ENCODE measurements at regions not wholly inside any gene's neighbourhood (a gene's known extent, or its start where the extent isn't known, plus 50 kb on each side); places are given as distances from the start of the nearest gene placed in this dataset.

GRCh38 chr4:29047341-29048041 is 1672.7 kb upstream of the PCDH7 start:
- Histone ChIP-seq H3K9ac (ENCODE audit: low read depth in 1 of 2, low read length in 2 of 2) (no peak overlapping the region), H3K4me3 (ENCODE audit: low read length in 2 of 2) (no peak overlapping the region), H3K9me3 (ENCODE audit: control insufficient read depth in 2 of 2, low read length in 2 of 2) (no peaks in the 10 kb centered on the region), H3K27ac (ENCODE audit: low read depth in 2 of 2, low read length in 2 of 2) (no peak overlapping the region), H3K4me1 (ENCODE audit: control insufficient read depth in 2 of 2, insufficient read depth in 2 of 2, low read length in 2 of 2) (no peaks in the 10 kb centered on the region), H3K36me3 (ENCODE audit: control insufficient read depth in 2 of 2, insufficient read depth in 2 of 2, low read length in 2 of 2) (no peaks in the 10 kb centered on the region), H3K27me3 (ENCODE audit: control insufficient read depth in 2 of 2, insufficient read depth in 2 of 2, low read length in 2 of 2) (no peaks in the 10 kb centered on the region)

DNA sequence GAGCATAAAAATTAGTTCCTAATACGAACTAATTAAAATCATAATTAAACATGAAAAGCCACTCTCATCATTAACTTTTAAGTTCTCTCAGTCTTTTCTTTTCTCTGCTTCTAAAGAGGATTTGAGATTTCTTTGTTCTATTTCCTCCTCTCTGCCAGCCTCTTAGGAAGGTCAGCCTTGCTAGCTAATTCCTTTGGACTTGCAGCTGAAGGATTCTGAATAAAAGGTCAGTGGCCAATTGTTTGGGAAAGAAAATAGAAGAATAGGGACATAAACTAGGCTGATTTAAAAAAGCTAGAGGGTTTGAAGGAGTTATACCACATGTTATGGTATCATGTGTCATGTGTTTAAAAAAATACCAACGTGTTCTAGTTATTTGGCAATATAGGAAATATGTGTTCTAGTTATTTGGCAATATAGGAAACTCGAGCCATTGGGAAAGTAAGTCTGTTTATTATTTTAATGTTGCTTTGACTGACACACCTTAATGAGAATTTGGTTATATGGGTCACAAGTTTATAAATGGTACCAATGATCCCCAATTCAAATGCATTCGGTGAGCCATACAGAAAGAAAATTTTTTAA is 1668.7 kb upstream of the PCDH7 start:
- H3K27ac ChIP-seq (ENCODE audit: low read depth in 2 of 2, low read length in 2 of 2), result no peak overlapping the region

GRCh38 chr4:29052266-29052665 is 1667.9 kb upstream of the PCDH7 start:
- Histone ChIP-seq H3K4me1 (ENCODE audit: control insufficient read depth in 2 of 2, insufficient read depth in 2 of 2, low read length in 2 of 2) (no peaks in the 10 kb centered on the region), H3K9ac (ENCODE audit: low read depth in 1 of 2, low read length in 2 of 2) (no peak overlapping the region), H3K9me3 (ENCODE audit: control insufficient read depth in 2 of 2, low read length in 2 of 2) (no peaks in the 10 kb centered on the region), H3K36me3 (ENCODE audit: control insufficient read depth in 2 of 2, insufficient read depth in 2 of 2, low read length in 2 of 2) (no peaks in the 10 kb centered on the region), H3K27ac (ENCODE audit: low read depth in 2 of 2, low read length in 2 of 2) (no peak overlapping the region), H3K27me3 (ENCODE audit: control insufficient read depth in 2 of 2, insufficient read depth in 2 of 2, low read length in 2 of 2) (no peaks in the 10 kb centered on the region), H3K4me3 (ENCODE audit: low read length in 2 of 2) (no peak overlapping the region)

More for the DNA sequence above, 1668.7 kb upstream of the PCDH7 start:
- H3K9ac ChIP-seq (ENCODE audit: low read depth in 1 of 2, low read length in 2 of 2), result no peak overlapping the region
- H3K4me1 ChIP-seq (ENCODE audit: control insufficient read depth in 2 of 2, insufficient read depth in 2 of 2, low read length in 2 of 2), result no peaks in the 10 kb centered on the region
- H3K9me3 ChIP-seq (ENCODE audit: control insufficient read depth in 2 of 2, low read length in 2 of 2), result no peaks in the 10 kb centered on the region
- no peaks in the 10 kb centered on the region for H3K36me3 ChIP-seq (ENCODE audit: control insufficient read depth in 2 of 2, insufficient read depth in 2 of 2, low read length in 2 of 2)
- H3K27me3 ChIP-seq (ENCODE audit: control insufficient read depth in 2 of 2, insufficient read depth in 2 of 2, low read length in 2 of 2), result no peaks in the 10 kb centered on the region
- H3K4me3 ChIP-seq (ENCODE audit: low read length in 2 of 2), result no peak overlapping the region

- no peaks in the 10 kb centered on the region for H3K36me3 ChIP-seq (ENCODE audit: control insufficient read depth in 2 of 2, insufficient read depth in 2 of 2, low read length in 2 of 2)
- H3K27ac ChIP-seq (ENCODE audit: low read depth in 2 of 2, low read length in 2 of 2), result no peak overlapping the region
- H3K4me3 ChIP-seq (ENCODE audit: low read length in 2 of 2), result no peak overlapping the region
- peaks cover 0 to 1% of the 10 kb centered on the region in 2 donors for H3K9me3 ChIP-seq (ENCODE audit: control insufficient read depth in 2 of 2, low read length in 2 of 2)
- no peaks in the 10 kb centered on the region for H3K4me1 ChIP-seq (ENCODE audit: control insufficient read depth in 2 of 2, insufficient read depth in 2 of 2, low read length in 2 of 2)
- no peaks in the 10 kb centered on the region for H3K27me3 ChIP-seq (ENCODE audit: control insufficient read depth in 2 of 2, insufficient read depth in 2 of 2, low read length in 2 of 2)
- H3K9ac ChIP-seq (ENCODE audit: low read depth in 1 of 2, low read length in 2 of 2), result no peak overlapping the region
Observed at GRCh38 chr4:29058531-29058930, 1661.6 kb upstream of the PCDH7 start.

DNA sequence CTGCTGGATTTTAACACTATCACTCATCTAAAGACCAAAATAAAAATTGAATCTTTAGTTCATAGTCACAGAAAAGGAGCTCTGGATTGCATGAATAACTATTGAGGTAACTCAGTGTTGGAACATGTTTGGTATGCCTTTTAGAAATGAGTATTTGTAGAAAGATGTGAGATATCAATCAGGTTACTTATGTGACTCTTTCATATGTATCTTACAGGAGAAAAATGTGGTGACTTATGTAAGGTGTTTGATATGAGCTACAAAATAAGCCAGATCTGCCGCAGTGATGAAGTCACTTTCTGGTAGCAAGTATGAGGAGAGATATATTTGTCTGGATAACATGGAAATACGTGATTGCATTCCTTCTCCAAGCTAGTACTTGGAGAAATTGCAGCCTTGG is 1653.3 kb upstream of the PCDH7 start:
- no peak overlapping the region for H3K9ac ChIP-seq (ENCODE audit: low read depth in 1 of 2, low read length in 2 of 2)
- no peaks in the 10 kb centered on the region for H3K36me3 ChIP-seq (ENCODE audit: control insufficient read depth in 2 of 2, insufficient read depth in 2 of 2, low read length in 2 of 2)
- H3K27ac ChIP-seq (ENCODE audit: low read depth in 2 of 2, low read length in 2 of 2), result no peak overlapping the region
- H3K9me3 ChIP-seq (ENCODE audit: control insufficient read depth in 2 of 2, low read length in 2 of 2), result peaks cover 0 to 4% of the 10 kb centered on the region in 2 donors
- H3K27me3 ChIP-seq (ENCODE audit: control insufficient read depth in 2 of 2, insufficient read depth in 2 of 2, low read length in 2 of 2), result no peaks in the 10 kb centered on the region
- H3K4me3 ChIP-seq (ENCODE audit: low read length in 2 of 2), result no peak overlapping the region
- no peaks in the 10 kb centered on the region for H3K4me1 ChIP-seq (ENCODE audit: control insufficient read depth in 2 of 2, insufficient read depth in 2 of 2, low read length in 2 of 2)

- no peaks in the 10 kb centered on the region for H3K36me3 ChIP-seq (ENCODE audit: control insufficient read depth in 2 of 2, insufficient read depth in 2 of 2, low read length in 2 of 2)
- H3K4me1 ChIP-seq (ENCODE audit: control insufficient read depth in 2 of 2, insufficient read depth in 2 of 2, low read length in 2 of 2), result no peaks in the 10 kb centered on the region
- no peak overlapping the region for H3K4me3 ChIP-seq (ENCODE audit: low read length in 2 of 2)
- no peaks in the 10 kb centered on the region for H3K27me3 ChIP-seq (ENCODE audit: control insufficient read depth in 2 of 2, insufficient read depth in 2 of 2, low read length in 2 of 2)
- peaks cover 0 to 15% of the 10 kb centered on the region in 2 donors for H3K9me3 ChIP-seq (ENCODE audit: control insufficient read depth in 2 of 2, low read length in 2 of 2)
- H3K27ac ChIP-seq (ENCODE audit: low read depth in 2 of 2, low read length in 2 of 2), result no peak overlapping the region
- H3K9ac ChIP-seq (ENCODE audit: low read depth in 1 of 2, low read length in 2 of 2), result no peak overlapping the region
Observed at GRCh38 chr4:29073571-29073970, 1646.6 kb upstream of the PCDH7 start.

- H3K4me3 ChIP-seq (ENCODE audit: low read length in 2 of 2), result no peak overlapping the region
- H3K27ac ChIP-seq (ENCODE audit: low read depth in 2 of 2, low read length in 2 of 2), result no peak overlapping the region
- H3K9ac ChIP-seq (ENCODE audit: low read depth in 1 of 2, low read length in 2 of 2), result no peak overlapping the region
- H3K36me3 ChIP-seq (ENCODE audit: control insufficient read depth in 2 of 2, insufficient read depth in 2 of 2, low read length in 2 of 2), result no peaks in the 10 kb centered on the region
- no peaks in the 10 kb centered on the region for H3K4me1 ChIP-seq (ENCODE audit: control insufficient read depth in 2 of 2, insufficient read depth in 2 of 2, low read length in 2 of 2)
- H3K27me3 ChIP-seq (ENCODE audit: control insufficient read depth in 2 of 2, insufficient read depth in 2 of 2, low read length in 2 of 2), result no peaks in the 10 kb centered on the region
- H3K9me3 ChIP-seq (ENCODE audit: control insufficient read depth in 2 of 2, low read length in 2 of 2), result peaks cover 0 to 15% of the 10 kb centered on the region in 2 donors
Observed at GRCh38 chr4:29075366-29075765, 1644.8 kb upstream of the PCDH7 start.

GRCh38 chr4:29079260-29079659 is 1640.9 kb upstream of the PCDH7 start:
- Histone ChIP-seq H3K4me3 (ENCODE audit: low read length in 2 of 2) (no peak overlapping the region), H3K27me3 (ENCODE audit: control insufficient read depth in 2 of 2, insufficient read depth in 2 of 2, low read length in 2 of 2) (no peaks in the 10 kb centered on the region), H3K36me3 (ENCODE audit: control insufficient read depth in 2 of 2, insufficient read depth in 2 of 2, low read length in 2 of 2) (no peaks in the 10 kb centered on the region), H3K4me1 (ENCODE audit: control insufficient read depth in 2 of 2, insufficient read depth in 2 of 2, low read length in 2 of 2) (no peaks in the 10 kb centered on the region), H3K27ac (ENCODE audit: low read depth in 2 of 2, low read length in 2 of 2) (no peak overlapping the region), H3K9me3 (ENCODE audit: control insufficient read depth in 2 of 2, low read length in 2 of 2) (no peaks in the 10 kb centered on the region), H3K9ac (ENCODE audit: low read depth in 1 of 2, low read length in 2 of 2) (no peak overlapping the region)

GRCh38 chr4:29081234-29081955 is 1638.8 kb upstream of the PCDH7 start:
- H3K36me3 ChIP-seq (ENCODE audit: control insufficient read depth in 2 of 2, insufficient read depth in 2 of 2, low read length in 2 of 2), result no peaks in the 10 kb centered on the region

DNA sequence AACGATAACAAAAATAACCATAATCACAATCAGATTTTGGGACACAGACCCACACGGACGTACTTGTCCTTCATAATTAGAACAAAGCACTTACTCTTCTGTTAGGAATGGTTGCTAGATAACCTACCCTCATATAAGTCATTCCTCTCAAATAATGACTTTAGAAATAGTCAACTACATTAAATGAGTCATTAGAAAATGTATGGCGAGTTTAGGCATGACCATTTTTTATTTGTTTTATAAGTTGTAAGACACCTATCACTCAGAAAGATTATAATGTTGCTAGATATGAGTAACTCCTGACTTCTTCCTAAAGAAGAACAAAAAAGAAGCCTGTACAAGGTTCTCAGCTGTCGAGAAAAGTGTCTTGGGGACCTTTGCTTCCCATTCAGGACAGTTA is 1637.5 kb upstream of the PCDH7 start:
- H3K9me3 ChIP-seq (ENCODE audit: control insufficient read depth in 2 of 2, low read length in 2 of 2), result no peaks in the 10 kb centered on the region
- H3K27ac ChIP-seq (ENCODE audit: low read depth in 2 of 2, low read length in 2 of 2), result no peak overlapping the region
- H3K9ac ChIP-seq (ENCODE audit: low read depth in 1 of 2, low read length in 2 of 2), result no peak overlapping the region
- no peaks in the 10 kb centered on the region for H3K27me3 ChIP-seq (ENCODE audit: control insufficient read depth in 2 of 2, insufficient read depth in 2 of 2, low read length in 2 of 2)
- no peak overlapping the region for H3K4me3 ChIP-seq (ENCODE audit: low read length in 2 of 2)
- no peaks in the 10 kb centered on the region for H3K36me3 ChIP-seq (ENCODE audit: control insufficient read depth in 2 of 2, insufficient read depth in 2 of 2, low read length in 2 of 2)
- H3K4me1 ChIP-seq (ENCODE audit: control insufficient read depth in 2 of 2, insufficient read depth in 2 of 2, low read length in 2 of 2), result no peaks in the 10 kb centered on the region

More at GRCh38 chr4:29081234-29081955, 1638.8 kb upstream of the PCDH7 start:
- Histone ChIP-seq H3K4me1 (ENCODE audit: control insufficient read depth in 2 of 2, insufficient read depth in 2 of 2, low read length in 2 of 2) (no peaks in the 10 kb centered on the region), H3K27me3 (ENCODE audit: control insufficient read depth in 2 of 2, insufficient read depth in 2 of 2, low read length in 2 of 2) (no peaks in the 10 kb centered on the region), H3K9me3 (ENCODE audit: control insufficient read depth in 2 of 2, low read length in 2 of 2) (no peaks in the 10 kb centered on the region), H3K27ac (ENCODE audit: low read depth in 2 of 2, low read length in 2 of 2) (no peak overlapping the region), H3K4me3 (ENCODE audit: low read length in 2 of 2) (no peak overlapping the region), H3K9ac (ENCODE audit: low read depth in 1 of 2, low read length in 2 of 2) (no peak overlapping the region)

All from mucosa of rectum (tissue), 2 donors.